SU-DHL-6 (cell line): ENCODE measurements at regions not wholly inside any gene's neighbourhood (a gene's known extent, or its start where the extent isn't known, plus 50 kb on each side); places are given as distances from the start of the nearest gene placed in this dataset.

Experiments
- CTCF ChIP-seq: fragments of 200-600 bp; sonication (generic); IDR thresholded peaks from one replicate; pipeline ENCODE4 v1.5.1; 2017; ENCODE audit warnings: antibody characterized with exemption, mild to moderate bottlenecking, low read length, moderate library complexity; ENCODE audit not compliant: insufficient read depth, poor library complexity, severe bottlenecking
- EZH2phosphoT487 ChIP-seq: fragments of 200-600 bp; sonication (generic), shearing (Covaris generic); conservative IDR thresholded peaks from 2 replicates; pipeline ENCODE4 v1.6.1; 2018; ENCODE audit warnings: mild to moderate bottlenecking, antibody characterized with exemption, low read length, moderate library complexity, mixed read lengths

GRCh38 chr2:8438476-8438875 is 243.4 kb upstream of the ID2 start:
- TF ChIP-seq CTCF, result no peak
- TF ChIP-seq EZH2phosphoT487, result no peak
